ENCODE measurements at regions not wholly inside any gene's neighbourhood (a gene's known extent, or its start where the extent isn't known, plus 50 kb on each side); places are given as distances from the start of the nearest gene placed in this dataset.

DNA sequence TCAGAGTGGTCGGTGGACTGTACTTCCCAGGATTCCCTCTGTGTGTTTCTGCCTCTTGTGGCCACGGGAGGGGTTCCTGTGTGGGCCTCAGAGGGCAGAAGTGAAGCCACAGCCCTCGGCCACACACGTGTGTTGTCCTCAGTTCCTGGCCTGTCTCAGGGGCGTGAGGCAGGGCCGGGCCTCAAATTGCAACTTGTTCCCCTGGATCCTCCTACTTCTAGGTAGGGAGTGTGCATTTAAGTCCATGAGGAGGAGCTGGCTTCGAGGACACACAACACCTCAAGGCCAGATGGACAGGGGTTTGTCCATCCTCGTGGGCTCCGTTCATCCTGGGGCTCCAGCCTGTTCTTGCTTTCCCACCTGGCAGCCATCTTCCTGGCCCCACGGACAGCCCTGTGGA, 573.0 kb downstream of the TBC1D22A start:
- intact Hi-C loops (cut with DNase I): no loop called here
- Histone ChIP-seq H3K36me3 (ENCODE audit: insufficient read depth in 1 of 2, low read depth in 1 of 2) (no peaks in the 10 kb centered on the region), H3K27ac (no peak overlapping the region), H3K4me1 (no peaks in the 10 kb centered on the region), H3K27me3 (ENCODE audit: insufficient read depth in 3 of 3, low read length in 2 of 3) (peaks cover 0 to 7% (median 0%) of the 10 kb centered on the region in 3 donors), H3K4me3 (no peak overlapping the region), H3K9me3 (peaks cover 6% of the 10 kb centered on the region)
- DNase-seq (no peak), ATAC-seq (no peak)
- TF ChIP-seq CTCF (IDR thresholded peaks at IDR 0.05): no peak
- WGBS, 3 donors: 71 to 82% (median 76%) methylated on average over 10 of the region's 10 CpGs

DNA sequence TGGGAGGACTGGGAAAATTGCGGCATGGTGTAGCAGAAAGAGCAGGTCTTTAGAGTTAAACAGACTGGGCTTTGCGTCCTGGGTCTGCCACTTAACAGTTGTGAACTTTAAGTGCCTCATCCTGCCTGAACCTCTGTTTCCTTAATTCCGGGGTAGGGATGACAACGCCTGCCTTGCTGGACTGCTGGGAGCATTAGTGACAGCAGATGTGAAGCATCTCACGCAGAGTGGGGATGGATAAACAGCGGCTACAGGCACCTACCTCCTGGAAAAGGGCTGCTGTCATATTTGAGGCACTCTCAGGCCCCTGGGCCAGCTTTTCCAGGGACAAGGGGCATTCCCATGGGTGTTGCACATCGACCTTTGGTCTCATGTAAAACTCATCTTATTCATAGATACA, 572.2 kb downstream of the TBC1D22A start:
- TF ChIP-seq CTCF (IDR thresholded peaks at IDR 0.05): no peak
- H3K4me1 ChIP-seq: no peaks in the 10 kb centered on the region
- peaks cover 0 to 7% (median 0%) of the 10 kb centered on the region in 3 donors for H3K27me3 ChIP-seq (ENCODE audit: insufficient read depth in 3 of 3, low read length in 2 of 3)
- H3K9me3 ChIP-seq: peaks cover 6% of the 10 kb centered on the region
- no peaks in the 10 kb centered on the region for H3K36me3 ChIP-seq (ENCODE audit: insufficient read depth in 1 of 2, low read depth in 1 of 2)
- H3K4me3 ChIP-seq: no peak overlapping the region
- no peak for ATAC-seq
- WGBS, 3 donors: 80 to 87% (median 85%) methylated on average over 7 of the region's 7 CpGs
- intact Hi-C loops (cut with DNase I): no loop called here
- no peak overlapping the region for H3K27ac ChIP-seq
- no peak for DNase-seq

GRCh38 chr22:47333625-47334024, 571.2 kb downstream of the TBC1D22A start:
- no peak for DNase-seq
- H3K27me3 ChIP-seq (ENCODE audit: insufficient read depth in 3 of 3, low read length in 2 of 3): peaks cover 0 to 7% (median 0%) of the 10 kb centered on the region in 3 donors
- H3K9me3 ChIP-seq: peaks cover 6% of the 10 kb centered on the region
- H3K4me1 ChIP-seq: no peaks in the 10 kb centered on the region
- intact Hi-C loops (cut with DNase I): no loop called here
- TF ChIP-seq CTCF (IDR thresholded peaks at IDR 0.05): no peak
- no peaks in the 10 kb centered on the region for H3K36me3 ChIP-seq (ENCODE audit: insufficient read depth in 1 of 2, low read depth in 1 of 2)
- H3K4me3 ChIP-seq: no peak overlapping the region
- WGBS, 3 donors: 39 to 42% (median 40%) methylated on average over 2 of the region's 2 CpGs
- no peak overlapping the region for H3K27ac ChIP-seq
- ATAC-seq: no peak

GRCh38 chr22:47332246-47332980, 570.0 kb downstream of the TBC1D22A start:
- H3K27me3 ChIP-seq (ENCODE audit: insufficient read depth in 3 of 3, low read length in 2 of 3): peaks cover 0 to 7% (median 0%) of the 10 kb centered on the region in 3 donors
- H3K36me3 ChIP-seq (ENCODE audit: insufficient read depth in 1 of 2, low read depth in 1 of 2): no peaks in the 10 kb centered on the region
- ATAC-seq (no peak), DNase-seq (no peak)
- intact Hi-C loops (cut with DNase I): no loop called here
- H3K4me3 ChIP-seq: no peak overlapping the region
- H3K27ac ChIP-seq: no peak overlapping the region
- H3K9me3 ChIP-seq: peaks cover 6% of the 10 kb centered on the region
- 55 to 78% (median 65%) methylated on average over 12 to 14 of the region's 14 CpGs for WGBS, 3 donors
- no peak for TF ChIP-seq CTCF (IDR thresholded peaks at IDR 0.05)
- H3K4me1 ChIP-seq: no peaks in the 10 kb centered on the region

- H3K4me3 ChIP-seq: no peak overlapping the region
- no peaks in the 10 kb centered on the region for H3K36me3 ChIP-seq (ENCODE audit: insufficient read depth in 1 of 2, low read depth in 1 of 2)
- no peak for TF ChIP-seq CTCF (IDR thresholded peaks at IDR 0.05)
- intact Hi-C loops (cut with DNase I): no loop called here
- no peaks in the 10 kb centered on the region for H3K4me1 ChIP-seq
- H3K9me3 ChIP-seq: peaks cover 6% of the 10 kb centered on the region
- ATAC-seq (no peak), DNase-seq (no peak)
- peaks cover 0 to 7% (median 0%) of the 10 kb centered on the region in 3 donors for H3K27me3 ChIP-seq (ENCODE audit: insufficient read depth in 3 of 3, low read length in 2 of 3)
- 89 to 93% (median 92%) methylated on average over 8 of the region's 8 CpGs for WGBS, 3 donors
- no peak overlapping the region for H3K27ac ChIP-seq
Observed at GRCh38 chr22:47331750-47332149, 569.3 kb downstream of the TBC1D22A start.

Measured in psoas muscle (tissue), 7 donors.